Embryonic facial prominence (tissue), 1 donor: ENCODE measurements at regions not wholly inside any gene's neighbourhood (a gene's known extent, or its start where the extent isn't known, plus 50 kb on each side); places are given as distances from the start of the nearest gene placed in this dataset.

Experiments
- DNase-seq: peaks from one replicate; pipeline ENCODE4 v3.0.0-alpha.2; 2016; ENCODE audit errors: extremely low spot score

DNA sequence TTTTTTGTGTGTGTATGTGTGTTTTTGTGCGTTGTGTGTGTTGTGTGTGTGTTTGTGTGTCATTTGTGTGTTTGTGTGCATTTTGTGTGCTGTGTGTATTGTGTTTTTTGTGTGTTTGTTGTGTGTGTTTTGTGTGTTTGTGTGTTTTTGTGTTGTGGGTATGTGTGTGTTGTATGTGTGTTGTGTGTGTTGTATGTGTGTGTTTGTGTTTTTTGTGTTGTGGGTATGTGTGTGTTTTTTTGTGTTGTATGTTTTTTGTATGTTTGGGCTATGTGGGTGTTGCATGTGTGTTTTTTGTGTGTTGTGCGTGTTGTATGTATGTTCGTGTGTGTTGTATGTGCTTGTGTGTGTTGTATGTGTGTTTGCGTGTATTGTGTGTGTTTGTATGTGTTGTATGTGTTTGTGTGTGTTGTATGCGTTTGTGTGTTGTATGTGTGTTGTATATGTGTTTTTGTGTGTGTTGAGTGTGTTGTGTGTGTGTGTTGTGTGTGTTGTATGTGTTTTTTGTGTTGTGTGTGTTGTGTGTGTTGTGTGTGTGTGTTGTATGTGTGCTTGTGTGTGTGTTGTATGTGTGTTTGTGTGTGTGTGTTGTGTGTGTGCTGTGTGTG lies 275.3 kb downstream of the HRH4 start:
- DNase-seq = no peak

DNA sequence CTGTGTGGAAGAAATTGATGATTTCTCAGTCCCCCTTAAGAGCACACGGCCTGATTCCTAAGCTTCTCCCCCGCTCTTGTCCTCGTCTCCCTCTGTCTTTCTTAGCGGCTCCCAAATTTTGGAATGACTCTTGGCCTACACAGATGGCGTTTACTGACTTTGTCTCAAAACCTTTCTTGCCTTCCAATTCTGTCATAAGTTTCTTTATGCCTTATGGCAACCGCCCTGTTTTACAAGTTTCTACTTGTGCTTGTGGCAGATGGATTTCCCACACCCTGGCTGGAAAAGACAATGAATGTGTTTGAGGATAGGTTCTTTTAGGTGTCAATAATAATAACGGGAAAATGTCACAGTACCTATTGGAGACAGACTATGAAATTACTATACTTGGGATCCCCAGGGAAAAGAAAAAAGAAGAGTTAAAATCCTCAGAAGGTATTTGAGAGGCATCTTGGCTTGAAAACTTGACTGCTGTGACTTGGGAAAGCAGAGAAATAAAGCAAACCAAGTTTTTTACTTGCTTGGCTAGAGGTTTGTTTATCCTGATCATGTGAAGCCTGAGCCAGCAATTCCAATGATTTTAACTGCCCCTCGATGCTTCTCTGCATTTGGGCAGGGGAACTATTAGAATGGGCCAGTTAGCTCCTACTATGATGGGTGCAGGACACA lies 276.4 kb downstream of the HRH4 start:
- DNase-seq = no peak

DNA sequence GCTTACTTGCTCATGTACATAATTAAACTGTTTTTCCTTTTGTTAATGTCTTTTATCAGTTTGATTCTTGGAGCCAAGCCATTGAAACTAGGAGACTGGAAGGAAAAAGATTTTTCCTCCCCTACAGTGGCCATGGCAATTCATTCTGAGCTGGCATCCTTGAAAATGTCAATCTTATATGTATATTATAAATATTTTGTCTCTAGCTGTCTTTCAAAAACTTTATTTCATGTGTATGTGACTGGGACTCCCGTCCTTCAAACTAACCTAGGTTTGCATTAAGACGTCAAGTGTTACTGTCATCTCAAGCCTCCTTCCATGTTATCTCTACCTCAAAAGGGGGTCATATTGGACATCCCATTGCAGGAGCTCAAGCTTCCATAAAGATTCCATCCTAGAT lies 280.4 kb downstream of the HRH4 start:
- DNase-seq = no peak

DNA sequence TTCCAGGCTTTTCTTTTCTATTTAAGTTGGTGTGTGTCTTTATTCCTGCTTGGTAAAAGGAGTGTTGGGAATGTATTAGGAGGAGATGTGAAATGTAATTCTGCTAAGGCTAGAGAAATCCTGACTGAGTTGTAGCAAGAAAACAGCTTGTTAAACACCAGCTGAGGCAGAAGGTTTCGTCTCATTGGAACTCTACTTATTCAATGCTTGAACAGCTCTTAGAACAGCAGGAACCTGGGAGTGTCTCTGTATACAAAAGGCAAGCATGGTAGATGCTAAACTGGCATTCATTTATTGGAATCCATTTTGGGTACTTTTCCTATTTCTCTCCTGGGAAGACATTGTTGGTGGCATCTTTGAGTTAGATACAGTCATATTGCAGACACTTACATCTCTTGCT lies 280.9 kb downstream of the HRH4 start:
- DNase-seq = no peak

DNA sequence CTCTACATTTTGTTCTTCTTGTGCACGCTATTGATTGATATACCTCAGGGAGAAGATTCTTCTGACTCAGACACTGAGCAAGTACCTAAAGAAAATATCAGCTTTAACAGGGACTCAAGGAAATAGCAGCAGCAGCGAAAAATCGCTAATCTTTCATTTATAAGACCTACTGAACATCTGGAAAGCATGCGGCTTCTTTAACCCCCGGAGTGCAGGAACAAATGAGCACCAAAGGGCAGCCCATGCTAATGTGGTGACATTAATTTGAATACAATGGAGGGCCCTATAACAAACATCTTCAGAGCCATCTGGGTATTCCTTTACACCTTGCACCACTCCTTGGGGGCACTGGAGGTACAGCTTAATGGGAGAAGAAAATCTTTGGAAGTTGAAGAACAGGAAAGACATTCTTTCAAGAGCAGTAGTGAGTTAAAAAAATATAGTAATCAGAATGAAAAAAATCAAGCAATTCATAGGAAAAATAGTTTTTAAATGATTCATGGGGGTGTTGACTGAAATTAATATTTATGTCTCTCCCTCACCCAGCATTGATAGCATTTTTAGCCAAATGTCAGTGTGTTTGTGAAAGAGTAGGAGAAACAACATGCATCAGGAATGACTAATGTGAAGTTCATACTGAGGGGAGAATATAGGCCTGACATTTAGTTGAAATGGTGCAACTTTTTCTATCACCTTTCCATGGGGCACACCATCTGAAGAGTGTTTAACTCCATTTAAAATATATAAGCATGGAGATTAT lies 281.7 kb downstream of the HRH4 start:
- DNase-seq = no peak

DNA sequence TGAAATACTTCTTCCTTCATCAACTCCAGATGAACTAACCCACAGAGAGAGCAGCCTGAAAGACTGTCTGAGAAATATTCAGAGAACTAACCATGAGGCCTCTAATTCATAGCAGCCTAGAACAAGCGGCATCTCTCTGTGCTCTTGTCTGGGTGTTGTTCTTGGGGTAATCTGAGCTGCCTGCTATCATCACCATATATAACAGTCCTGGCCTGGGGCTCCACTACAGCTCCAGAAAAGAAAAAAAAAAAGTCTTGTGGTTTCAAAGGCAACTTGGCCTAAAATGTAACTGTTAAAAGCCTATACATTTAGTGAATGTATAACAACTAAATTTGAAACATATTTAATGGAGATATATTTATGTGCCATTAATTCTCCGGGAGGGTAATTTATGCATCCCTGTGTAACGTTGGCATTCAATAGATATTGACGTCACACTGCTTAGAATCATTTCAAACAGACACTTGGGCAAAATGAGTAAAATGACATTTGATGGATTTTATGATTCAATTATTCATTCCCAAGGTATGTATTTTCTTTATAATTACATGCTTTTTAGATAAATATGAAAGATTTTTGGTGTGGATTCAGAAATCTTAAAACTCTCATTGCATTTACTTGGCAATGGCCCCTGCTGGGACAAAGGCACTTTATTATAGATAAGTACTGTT lies 294.3 kb downstream of the HRH4 start:
- peak; percentile 77 for DNase-seq

DNA sequence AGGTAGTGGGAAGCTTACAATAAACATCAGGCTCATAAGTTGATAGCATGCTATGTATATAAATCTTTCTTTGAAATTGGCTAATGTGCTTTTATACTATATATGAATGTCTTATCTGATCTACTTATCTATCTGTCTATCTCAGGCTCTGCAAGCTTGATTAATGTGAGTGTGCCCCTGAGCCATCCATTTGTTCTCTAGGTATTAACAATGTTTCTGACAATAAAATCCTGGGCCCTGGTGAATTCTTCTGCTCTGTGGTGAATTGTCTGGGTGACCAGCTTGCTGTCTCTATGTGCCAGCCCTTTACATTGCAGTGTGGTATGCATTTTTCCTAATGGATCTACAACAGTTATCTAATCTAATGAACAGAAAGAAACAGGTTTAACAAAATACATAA lies 295.9 kb downstream of the HRH4 start:
- no peak for DNase-seq

DNA sequence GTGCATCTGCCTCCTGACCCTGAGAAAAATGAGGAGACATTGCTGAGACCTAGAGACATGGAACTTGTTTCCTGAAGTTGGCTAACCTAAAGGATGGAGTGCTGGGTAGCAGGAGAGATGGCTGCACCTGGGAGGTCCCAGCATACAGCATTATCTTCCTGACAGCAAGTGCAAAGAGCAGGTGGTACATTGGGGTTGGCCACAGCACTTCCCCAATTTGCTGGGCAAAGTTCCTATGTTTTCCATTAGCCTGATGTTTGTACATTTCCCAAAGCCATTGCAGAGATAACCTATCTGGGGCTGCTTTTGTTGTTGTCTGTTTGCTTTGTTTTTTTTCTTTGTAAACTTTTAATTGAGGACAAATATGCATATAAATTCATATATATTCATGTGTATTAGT lies 296.7 kb downstream of the HRH4 start:
- no peak for DNase-seq

DNA sequence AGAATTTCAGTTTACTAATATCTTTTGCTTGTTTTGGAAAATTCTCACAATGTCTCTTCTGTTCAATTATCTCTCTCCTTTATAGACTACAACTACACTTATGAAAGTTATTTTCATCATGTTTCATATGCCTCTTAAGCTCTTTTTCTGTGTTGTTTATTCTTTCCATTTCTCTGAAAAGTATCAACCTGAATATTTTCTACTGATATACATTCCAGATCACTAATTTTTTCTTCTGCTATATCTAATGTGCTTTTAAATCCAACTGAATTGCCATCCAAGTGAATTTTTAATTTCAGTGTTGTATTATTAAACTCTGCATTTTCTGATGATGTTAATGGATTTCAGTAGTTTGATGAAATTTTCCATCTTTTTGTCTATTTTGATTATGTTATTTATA lies 301.3 kb downstream of the HRH4 start:
- DNase-seq = no peak

DNA sequence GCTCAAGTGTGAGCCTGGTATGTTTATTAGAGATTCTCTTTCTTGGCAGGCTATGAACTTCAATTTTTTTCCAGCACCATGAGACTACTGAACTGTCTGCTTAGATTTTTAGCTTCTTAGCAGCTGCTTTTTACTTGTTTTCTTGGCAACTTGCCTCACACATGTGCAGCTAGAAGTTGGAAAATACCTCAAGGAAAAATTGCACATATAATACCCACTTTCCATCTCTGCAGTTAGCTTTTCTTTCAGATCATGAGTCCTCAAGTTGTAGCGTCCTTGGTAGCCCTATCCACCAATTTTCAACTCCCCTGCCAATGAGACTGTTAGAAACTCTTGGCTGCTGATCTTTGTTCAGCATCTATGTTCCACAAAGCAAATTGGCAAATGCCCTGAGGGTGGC lies 302.1 kb downstream of the HRH4 start:
- no peak for DNase-seq

DNA sequence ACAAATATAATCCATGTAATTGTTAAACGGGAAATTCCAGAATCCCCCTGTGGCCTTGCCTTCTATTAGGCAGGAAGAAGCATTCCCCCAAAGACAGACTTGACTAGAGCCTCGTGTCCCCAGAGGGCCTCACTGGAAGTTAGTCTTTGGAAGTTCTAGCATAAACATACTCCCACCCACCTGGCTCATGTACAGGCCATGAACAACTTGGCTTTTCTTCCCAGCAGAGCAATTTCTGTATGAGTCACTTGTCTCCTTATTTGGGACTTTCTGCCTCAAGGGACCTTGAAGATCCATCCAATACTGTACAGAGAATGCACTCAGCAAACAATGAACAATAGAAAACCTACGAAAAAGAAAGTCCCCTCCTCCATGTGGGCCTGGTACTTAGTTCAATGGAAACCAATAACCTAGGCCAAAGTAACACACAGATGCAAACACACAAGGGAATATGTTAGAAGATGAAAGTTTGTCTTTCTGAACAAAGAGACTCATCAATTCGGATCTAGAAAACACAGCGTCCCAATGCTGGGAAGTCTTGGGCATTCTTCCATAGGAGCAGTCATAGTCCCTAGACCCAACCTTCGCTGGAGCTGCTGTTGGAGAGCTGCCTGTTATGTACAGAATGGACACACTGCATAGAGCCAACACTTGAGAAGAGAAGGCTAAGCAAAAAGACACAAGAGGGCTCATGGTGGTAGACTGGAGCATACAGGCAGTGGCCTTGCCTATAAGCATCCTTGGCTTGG lies 303.5 kb downstream of the HRH4 start:
- no peak for DNase-seq

DNA sequence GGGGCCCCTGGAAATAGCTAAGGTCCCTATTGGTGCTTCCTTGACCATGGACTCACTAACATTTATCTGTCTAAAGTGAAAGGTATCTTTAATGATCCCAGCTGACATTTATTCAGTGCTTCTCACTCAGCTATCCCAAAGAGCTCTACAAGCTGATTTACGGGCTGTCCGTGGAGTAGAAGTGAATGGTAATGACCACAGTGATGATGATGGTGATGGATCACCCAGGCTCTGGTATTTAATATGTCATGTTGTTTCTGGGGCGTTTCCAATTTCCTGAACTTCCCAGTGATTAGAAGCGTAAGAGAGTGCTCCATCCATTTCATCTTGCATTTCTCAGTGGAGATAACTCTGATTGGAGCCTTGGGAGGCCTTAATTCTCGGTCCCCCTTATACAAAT lies 304.3 kb downstream of the HRH4 start:
- DNase-seq = no peak

DNA sequence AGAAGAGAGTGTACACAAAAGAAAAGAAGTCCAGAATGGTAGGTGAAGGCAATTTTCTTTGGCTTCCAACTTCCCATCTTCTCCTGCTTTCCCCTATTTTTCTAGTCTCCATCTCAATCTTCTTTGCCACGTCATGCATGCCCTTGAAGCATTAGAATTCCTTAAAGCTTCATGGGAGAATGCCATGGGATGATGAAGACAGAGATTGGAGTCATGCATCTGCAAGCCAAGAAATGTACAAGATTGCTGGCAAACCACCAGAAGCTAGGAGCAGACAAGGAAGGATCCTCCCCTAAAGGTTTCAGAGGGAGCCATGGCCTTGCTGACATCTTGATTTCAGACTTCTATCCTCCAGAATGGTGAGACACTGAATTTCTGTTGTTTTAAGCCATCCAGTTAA lies 305.9 kb downstream of the HRH4 start:
- no peak for DNase-seq

DNA sequence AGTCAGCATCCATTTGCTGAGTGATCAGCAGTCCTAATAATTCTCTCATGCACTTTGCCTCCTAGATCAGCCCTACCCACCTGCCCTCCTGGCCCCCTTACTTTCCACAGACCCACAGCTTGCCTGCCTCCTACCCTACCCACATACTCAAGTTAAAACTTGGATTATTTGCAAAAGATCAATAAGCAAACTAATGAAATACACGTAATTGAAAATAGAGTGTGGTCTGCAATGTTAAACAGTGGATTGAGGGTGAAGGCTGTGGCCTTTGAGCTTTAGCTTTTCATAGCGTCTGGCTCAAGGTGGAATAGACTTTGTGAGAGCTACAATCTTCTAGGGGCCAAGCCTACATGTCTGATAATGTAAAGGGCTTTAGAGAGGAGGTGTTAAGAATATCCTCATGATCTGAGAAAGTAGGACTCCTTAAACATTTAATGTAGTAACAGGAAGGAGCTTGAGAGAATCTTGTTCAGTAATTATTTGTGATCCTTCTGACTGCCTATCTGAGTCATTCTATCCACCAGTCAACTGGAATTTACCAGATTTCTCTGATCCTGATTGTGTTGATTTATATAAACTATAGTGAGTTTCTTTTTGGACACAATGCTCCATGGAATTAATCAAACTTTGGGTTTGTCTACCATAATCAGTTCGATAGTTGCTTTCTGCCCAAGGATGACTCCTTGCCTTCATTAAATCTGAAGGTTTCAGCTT lies 310.0 kb downstream of the HRH4 start:
- DNase-seq = no peak

DNA sequence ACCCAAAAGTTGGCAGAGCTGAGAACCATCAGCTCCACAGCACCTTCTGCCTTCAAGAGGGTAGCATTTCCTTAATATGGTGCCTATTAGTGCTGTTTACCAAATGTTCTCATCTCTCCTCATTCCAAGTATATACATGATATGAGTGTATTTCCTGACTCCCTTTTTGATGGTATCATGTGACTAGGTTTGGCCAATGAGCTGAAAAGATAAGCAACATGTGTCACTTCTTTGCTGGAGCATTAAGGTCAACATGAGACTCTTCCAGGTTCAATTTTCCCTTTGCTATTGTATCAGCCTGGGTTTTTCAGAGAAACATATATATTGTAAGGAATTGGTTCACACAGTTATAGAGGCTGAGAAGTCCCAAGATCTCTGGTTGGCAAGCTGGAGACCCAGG lies 310.9 kb downstream of the HRH4 start:
- DNase-seq = no peak

DNA sequence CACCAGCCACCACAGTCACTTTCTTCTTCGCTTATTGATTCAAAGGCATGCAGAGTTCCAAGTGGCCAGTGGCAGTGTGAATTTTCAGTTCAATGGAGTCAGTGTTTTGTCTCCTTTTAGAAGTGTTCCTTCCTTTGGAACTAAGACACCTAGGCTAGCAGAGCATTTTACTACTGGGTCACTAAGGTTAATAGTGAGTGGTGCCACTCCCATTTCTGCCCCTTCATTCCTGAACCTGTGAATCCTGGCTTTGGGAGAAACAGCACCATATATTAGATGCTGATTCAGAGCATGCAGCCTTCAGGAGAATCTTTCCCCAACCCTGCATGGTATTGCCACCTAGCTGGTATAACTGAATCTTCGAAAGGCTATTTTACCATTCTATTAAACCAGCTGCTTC lies 312.7 kb downstream of the HRH4 start:
- no peak for DNase-seq

DNA sequence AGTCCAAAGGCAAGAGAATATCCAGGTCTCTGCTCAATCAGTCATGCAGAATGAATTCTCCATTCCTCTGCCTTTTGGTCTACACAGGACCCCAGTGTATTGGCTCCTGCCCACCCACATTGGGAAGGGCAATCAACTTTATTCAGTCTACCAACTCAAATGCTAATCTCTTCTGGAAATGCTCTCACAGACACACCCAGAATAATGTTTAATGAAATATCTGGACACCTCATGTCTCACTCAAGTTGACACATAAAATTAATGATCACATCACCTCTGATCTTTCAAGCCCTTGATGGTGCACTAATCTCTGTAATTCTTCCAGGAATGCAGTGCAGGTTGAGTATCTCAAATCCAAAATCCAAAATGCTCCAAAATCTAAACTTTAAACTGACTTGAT lies 315.6 kb downstream of the HRH4 start:
- DNase-seq = no peak

DNA sequence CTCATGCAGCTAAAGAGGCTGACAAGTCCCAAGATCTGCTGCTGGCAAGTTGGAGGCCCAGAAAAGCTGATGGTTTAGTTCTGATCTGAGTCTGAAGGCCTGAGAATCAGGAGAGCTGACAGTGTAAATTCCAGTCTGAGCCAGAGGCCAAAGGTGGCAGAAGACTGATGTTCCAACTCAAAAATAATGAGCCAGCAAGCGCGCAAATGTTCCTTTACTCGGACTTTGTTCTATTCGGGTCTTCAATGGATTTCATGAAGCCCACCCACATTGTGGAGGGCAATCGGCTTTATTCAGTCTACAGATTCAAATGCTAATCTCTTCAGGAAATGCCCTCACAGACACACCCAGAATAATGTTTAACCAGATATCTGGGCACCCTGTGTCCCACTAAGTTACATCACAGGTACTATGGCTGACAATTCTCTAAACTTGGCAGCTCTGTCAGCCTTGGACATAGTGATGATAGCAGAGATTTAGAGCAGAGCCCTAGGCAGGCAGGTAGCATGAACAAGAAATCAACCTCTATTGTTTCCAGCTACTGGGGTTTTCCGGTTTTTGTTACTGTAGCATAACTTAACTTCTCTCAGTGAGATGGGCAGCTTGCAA lies 318.5 kb downstream of the HRH4 start:
- DNase-seq = no peak

DNA sequence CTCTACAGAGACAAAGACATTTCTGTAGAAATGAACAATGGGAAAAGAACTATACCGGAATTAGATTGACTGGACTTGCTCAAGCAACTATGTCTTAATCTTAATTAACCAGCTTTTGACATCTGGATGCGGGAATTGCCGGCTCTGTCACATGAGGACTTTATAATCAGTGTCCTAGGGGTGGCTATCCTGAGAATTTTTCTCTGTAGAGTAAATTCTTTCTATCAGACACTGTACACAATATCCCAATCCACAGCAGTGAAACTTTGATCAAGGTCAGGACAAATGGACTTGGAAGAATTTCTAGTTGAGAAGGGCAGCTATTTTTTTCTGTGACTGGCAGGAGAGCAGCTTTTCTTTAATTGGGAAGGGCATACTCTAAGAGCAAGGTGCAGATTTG lies 322.1 kb downstream of the HRH4 start:
- no peak for DNase-seq

DNA sequence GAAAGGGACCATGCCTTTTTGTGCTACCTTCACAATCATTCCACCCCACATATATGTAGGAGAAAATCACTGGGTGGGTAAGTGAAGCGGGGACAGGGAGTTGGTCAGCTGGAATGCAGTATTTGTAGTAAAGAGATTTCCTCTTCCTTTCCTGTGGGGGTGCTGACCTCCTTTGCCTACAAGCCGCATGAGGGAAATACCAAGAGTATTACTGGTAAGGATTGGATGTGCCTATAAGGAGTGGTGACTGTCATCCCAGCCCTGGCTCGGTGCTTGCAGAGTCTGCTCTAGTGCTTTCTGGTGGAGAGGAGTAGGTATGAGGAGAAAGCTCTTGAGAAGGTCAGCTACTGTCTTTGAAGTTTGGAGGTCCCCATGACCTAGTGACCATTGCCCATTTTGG lies 324.6 kb downstream of the HRH4 start:
- no peak for DNase-seq

DNA sequence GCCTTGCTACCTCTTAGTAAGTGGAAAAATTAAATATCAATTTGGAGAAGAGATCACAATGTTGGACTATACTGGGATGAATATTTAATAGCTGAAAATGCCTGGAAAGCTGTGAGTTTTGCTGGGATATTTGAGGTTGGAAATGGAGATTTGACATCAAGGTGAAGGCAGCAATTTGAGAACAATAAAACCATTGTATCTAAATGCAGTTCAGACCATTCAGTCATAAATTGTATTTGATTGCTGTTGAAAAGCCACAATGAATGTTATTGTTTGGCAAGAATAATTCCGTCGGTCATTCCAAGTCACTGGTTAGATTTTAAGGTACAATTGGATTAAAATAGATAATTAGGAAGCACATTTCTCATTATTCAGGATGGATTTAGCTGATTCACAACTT lies 325.6 kb downstream of the HRH4 start:
- no peak for DNase-seq
